ENCODE measurements at regions not wholly inside any gene's neighbourhood (a gene's known extent, or its start where the extent isn't known, plus 50 kb on each side); places are given as distances from the start of the nearest gene placed in this dataset.

DNA sequence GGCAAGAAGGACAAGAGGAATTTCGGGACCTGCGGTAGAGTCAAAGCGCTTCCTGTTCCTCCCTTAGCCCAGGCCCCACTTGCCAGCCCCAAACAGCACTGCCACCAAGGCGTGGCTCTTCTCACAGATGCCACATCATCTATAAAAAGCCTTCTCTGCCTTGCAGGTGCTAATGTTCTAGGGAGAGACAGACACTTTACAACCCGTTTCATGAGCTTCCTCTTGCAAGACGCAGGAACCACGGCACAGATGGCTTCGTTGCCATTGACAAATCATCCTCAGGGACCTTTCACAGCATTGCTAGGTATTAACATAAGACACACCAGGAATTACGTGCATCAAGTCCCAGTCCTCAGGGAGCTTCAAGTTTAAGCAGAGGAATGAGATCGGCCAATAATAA is 180.9 kb downstream of the JCAD start:
- TF ChIP-seq, protein P1, sequence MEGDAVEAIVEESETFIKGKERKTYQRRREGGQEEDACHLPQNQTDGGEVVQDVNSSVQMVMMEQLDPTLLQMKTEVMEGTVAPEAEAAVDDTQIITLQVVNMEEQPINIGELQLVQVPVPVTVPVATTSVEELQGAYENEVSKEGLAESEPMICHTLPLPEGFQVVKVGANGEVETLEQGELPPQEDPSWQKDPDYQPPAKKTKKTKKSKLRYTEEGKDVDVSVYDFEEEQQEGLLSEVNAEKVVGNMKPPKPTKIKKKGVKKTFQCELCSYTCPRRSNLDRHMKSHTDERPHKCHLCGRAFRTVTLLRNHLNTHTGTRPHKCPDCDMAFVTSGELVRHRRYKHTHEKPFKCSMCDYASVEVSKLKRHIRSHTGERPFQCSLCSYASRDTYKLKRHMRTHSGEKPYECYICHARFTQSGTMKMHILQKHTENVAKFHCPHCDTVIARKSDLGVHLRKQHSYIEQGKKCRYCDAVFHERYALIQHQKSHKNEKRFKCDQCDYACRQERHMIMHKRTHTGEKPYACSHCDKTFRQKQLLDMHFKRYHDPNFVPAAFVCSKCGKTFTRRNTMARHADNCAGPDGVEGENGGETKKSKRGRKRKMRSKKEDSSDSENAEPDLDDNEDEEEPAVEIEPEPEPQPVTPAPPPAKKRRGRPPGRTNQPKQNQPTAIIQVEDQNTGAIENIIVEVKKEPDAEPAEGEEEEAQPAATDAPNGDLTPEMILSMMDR (IDR thresholded peaks at IDR 0.05; ENCODE audit: insufficient read depth, low read length): no peak
- no peak for DNase-seq (ENCODE audit: low read depth)
- H3K4me3 ChIP-seq (ENCODE audit: low read depth, low read length): no peak overlapping the region

DNA sequence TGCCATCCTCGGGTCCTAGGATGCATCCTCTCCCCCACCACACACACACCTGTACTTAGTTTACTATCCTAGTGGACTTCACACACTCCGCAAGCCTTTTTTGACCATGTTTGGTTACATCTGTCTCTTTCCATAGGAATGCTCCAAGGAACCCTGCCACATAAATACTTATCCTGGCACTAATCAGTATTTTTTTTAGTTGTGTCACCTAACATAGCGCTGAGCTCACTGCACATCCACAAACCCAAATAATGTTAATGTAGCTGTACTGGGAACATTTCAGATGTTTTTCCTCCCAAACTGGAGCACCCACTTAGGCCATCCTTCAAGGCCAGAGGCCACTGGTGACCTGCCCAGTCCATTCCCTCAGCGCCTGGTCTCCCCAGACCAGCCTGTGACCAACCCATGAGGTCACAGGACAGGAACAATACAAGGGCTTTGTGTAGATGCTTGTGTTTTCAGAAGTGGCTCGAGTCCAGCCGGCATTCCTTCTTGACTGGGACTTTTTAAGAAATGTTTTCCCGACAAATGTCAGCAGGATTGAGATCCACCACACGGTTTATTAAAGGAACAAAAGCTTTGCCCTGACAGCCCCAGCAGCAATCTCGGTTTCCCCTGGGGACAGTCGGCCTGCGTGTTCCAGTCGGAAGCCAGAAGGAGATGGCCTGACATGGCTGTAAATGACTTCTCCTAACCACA is 181.4 kb downstream of the JCAD start:
- no peak overlapping the region for H3K4me3 ChIP-seq (ENCODE audit: low read depth, low read length)
- no peak for DNase-seq (ENCODE audit: low read depth)
- TF ChIP-seq, protein P1 (IDR thresholded peaks at IDR 0.05; ENCODE audit: insufficient read depth, low read length): no peak

DNA sequence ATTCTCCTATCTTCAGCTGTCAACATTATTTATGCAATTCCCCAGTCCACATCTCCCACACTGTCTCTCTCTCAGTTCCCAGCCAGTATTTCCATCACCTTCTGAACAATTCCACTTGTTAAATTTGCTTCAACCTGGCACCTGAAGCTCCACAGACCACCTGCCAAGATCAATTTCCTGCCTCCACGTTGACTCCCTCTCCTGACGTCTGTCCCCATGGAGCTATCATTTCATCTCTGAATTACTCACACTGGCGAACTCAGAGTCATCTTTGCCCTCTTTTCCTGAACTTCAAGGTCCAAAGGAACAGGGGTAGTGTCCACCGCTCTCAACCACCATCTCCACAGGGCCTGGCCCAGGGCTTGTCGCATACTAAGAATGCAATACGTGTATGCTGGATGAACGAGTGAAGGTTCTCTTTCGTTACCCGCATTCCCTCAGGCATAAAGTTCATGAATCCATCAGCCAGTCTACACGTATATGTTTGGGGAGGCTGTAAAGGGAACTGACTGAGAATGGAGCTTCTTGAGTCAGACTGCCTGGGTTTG is 183.3 kb downstream of the JCAD start:
- DNase-seq (ENCODE audit: low read depth): peak; percentile 58
- no peak overlapping the region for H3K4me3 ChIP-seq (ENCODE audit: low read depth, low read length)
- TF ChIP-seq, protein P1 (IDR thresholded peaks at IDR 0.05; ENCODE audit: insufficient read depth, low read length): no peak

DNA sequence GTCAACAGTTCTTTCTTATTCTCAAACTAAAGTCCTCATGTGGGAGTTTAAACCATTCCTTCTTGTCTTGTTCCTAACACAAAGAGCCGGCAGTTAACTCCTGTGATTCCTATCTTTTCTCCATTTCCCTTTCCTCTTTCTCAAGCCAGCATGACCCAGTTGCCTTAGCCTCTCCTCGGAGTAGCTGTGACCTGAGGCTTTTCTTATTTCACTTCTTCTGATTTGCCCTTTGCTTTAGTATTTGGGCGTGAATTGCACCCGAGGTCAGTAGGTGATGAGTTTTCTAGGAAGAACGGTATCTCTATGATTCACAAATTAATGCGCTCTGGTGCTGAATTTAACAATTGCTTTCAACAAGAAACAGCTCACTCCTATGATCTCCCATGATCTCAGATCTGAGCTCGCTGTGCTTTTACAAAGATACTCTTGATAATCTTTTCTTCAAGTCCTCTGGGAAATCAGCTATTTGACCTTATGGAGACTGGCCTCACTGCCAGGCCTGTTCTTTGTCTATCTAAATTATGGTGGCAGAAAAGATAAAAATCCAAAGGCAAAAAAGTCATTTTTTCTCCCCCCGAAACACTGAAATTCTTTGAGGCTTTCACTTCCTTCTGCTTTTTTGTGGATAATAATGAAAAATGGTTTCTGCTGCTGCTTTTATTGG is 184.6 kb downstream of the JCAD start:
- TF ChIP-seq, protein P1 (IDR thresholded peaks at IDR 0.05; ENCODE audit: insufficient read depth, low read length): no peak
- peak; percentile 82 for DNase-seq (ENCODE audit: low read depth)
- H3K4me3 ChIP-seq (ENCODE audit: low read depth, low read length): no peak overlapping the region

DNA sequence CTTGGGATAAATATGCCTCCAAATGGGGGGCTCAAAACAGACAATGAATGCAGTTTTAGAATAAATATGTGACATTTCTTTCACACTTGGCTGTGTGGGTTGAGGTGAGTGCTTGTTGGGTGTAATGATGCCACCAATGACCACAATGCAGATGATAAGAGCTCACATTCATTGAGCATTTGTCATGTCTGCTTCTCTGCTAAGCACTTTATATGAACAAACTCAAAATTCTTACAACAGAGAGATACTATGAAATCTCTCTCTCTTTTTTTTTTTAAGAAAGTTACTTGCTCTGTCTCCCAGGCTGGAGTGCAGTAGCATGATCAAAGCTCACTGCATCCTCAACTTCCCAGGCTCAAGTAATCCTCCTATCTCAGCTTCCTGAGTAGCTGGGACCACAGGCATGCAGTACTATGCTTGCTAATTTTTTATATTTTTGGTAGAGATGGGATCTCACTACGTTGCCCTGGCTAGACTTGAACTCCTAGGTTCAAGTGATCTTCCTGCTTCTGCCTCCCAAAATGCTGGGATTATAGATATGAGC is 185.4 kb downstream of the JCAD start:
- TF ChIP-seq, protein P1 (IDR thresholded peaks at IDR 0.05; ENCODE audit: insufficient read depth, low read length): no peak
- peak; percentile 56 for DNase-seq (ENCODE audit: low read depth)
- H3K4me3 ChIP-seq (ENCODE audit: low read depth, low read length): no peak overlapping the region

DNA sequence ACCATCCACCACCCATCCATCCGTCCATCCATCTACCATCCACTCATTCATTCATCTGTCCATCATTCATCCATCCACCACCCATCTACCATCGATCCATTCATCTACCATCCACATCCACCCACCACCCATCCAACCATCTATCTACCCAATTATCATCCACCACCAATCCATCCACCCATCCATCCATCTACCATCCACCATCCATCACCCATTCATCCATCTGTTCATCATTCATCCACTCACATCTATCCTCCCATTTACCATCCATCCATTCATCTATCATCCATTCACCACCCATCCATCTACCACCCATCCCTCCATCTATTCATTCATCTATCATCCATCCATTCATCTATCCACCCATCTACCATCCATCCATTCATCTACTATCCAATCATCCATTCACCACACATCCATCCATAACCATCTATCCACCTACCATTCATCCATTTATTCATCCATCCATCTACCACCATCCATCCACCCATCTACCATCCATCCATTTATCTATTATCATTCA is 188.8 kb downstream of the JCAD start:
- TF ChIP-seq, protein P1 (IDR thresholded peaks at IDR 0.05; ENCODE audit: insufficient read depth, low read length): no peak
- no peak for DNase-seq (ENCODE audit: low read depth)
- H3K4me3 ChIP-seq (ENCODE audit: low read depth, low read length): no peak overlapping the region
